CD14-positive monocyte (primary cell): ENCODE measurements at regions not wholly inside any gene's neighbourhood (a gene's known extent, or its start where the extent isn't known, plus 50 kb on each side); places are given as distances from the start of the nearest gene placed in this dataset.

Source experiments
- DNase-seq, 3 donors: peaks; one replicate each; pipeline ENCODE4 v3.0.0-alpha.2; 2011 to 2022
- H2AFZ ChIP-seq: 2 replicates; pipeline ENCODE4 v1.6.0; 2012; ENCODE audit warnings: mild to moderate bottlenecking, low read depth, low read length, inconsistent platforms; ENCODE audit not compliant: insufficient read depth, poor library complexity, severe bottlenecking
- H3K27ac ChIP-seq, 2 donors: 1 replicate in 1 of 2; 2 replicates in 1 of 2; pipeline ENCODE4 v1.5.1; 2012 to 2013; ENCODE audit warnings: low read length in 2 of 2, control low read depth in 1 of 2, inconsistent platforms in 1 of 2, low read depth in 1 of 2, mild to moderate bottlenecking in 1 of 2
- H3K27me3 ChIP-seq, 2 donors: one replicate each; pipeline versions ENCODE4 v1.6.0 to v1.6.1; 2011 to 2013; ENCODE audit warnings: low read length in 2 of 2; ENCODE audit not compliant: control insufficient read depth in 2 of 2, insufficient read depth in 2 of 2
- H3K36me3 ChIP-seq, 2 donors: replicated peaks in 1 of 2; 1 replicate in 1 of 2; 2 replicates in 1 of 2; pipeline versions ENCODE4 v1.5.1 to v1.6.1; 2012 to 2013; ENCODE audit warnings: low read length in 2 of 2, control low read depth in 1 of 2, inconsistent platforms in 1 of 2, mild to moderate bottlenecking in 1 of 2; ENCODE audit not compliant: insufficient read depth in 2 of 2, control insufficient read depth in 1 of 2
- H3K4me1 ChIP-seq, 2 donors: 1 replicate in 1 of 2; 2 replicates in 1 of 2; pipeline versions ENCODE4 v1.5.1 to v1.6.1; 2012 to 2013; ENCODE audit warnings: low read length in 2 of 2, control low read depth in 1 of 2, inconsistent platforms in 1 of 2, mild to moderate bottlenecking in 1 of 2, moderate library complexity in 1 of 2; ENCODE audit not compliant: insufficient read depth in 2 of 2, control insufficient read depth in 1 of 2
- H3K4me2 ChIP-seq: replicated peaks from 2 replicates; pipeline ENCODE3; 2012; ENCODE audit warnings: low read length, moderate library complexity, mild to moderate bottlenecking; ENCODE audit not compliant: poor library complexity, severe bottlenecking; ENCODE audit errors: extremely low read depth
- H3K4me3 ChIP-seq, 3 experiments: fragments of 200-600 bp in 1 of 3; sonication (generic) in 1 of 3; replicated peaks in 1 of 3; 1 replicate in 2 of 3; 2 replicates in 1 of 3; pipeline ENCODE4 v1.5.1; 2011 to 2013; ENCODE audit warnings: low read length in 3 of 3, mild to moderate bottlenecking in 3 of 3, control low read depth in 2 of 3, low read depth in 2 of 3, inconsistent platforms in 1 of 3, moderate library complexity in 1 of 3
- H3K79me2 ChIP-seq: 2 replicates; pipeline ENCODE4 v1.6.0; 2012; ENCODE audit warnings: mild to moderate bottlenecking, control low read depth, inconsistent platforms, low read length, moderate library complexity; ENCODE audit not compliant: insufficient read depth
- H3K9ac ChIP-seq: 2 replicates; pipeline ENCODE4 v1.6.0; 2017; ENCODE audit warnings: low read length, mild to moderate bottlenecking; ENCODE audit not compliant: insufficient read depth, poor library complexity, severe bottlenecking
- H3K9me3 ChIP-seq, 2 donors: replicated peaks in 1 of 2; 1 replicate in 1 of 2; 2 replicates in 1 of 2; pipeline versions ENCODE4 v1.5.1 to v1.6.1; 2012 to 2013; ENCODE audit warnings: low read length in 2 of 2, control low read depth in 1 of 2; ENCODE audit not compliant: control insufficient read depth in 1 of 2, insufficient read depth in 1 of 2
- H4K20me1 ChIP-seq: 2 replicates; pipeline ENCODE4 v1.6.0; 2012; ENCODE audit warnings: mild to moderate bottlenecking, low read length, control low read depth, moderate library complexity; ENCODE audit not compliant: insufficient read depth
- H3K27ac Mint-ChIP-seq, 7 donors: one replicate each; pipeline ENCODE4 v1.8.0; 2020; ENCODE audit warnings: mild to moderate bottlenecking in 7 of 7, mixed read lengths in 7 of 7, moderate library complexity in 6 of 7, inconsistent platforms in 2 of 7
- H3K27me3 Mint-ChIP-seq, 3 donors: one replicate each; pipeline ENCODE4 v1.8.0; 2021 to 2022; ENCODE audit warnings: low read depth in 3 of 3, mild to moderate bottlenecking in 3 of 3, mixed read lengths in 3 of 3, moderate library complexity in 3 of 3, inconsistent platforms in 1 of 3
- H3K36me3 Mint-ChIP-seq, 2 donors: one replicate each; pipeline ENCODE4 v1.8.0; 2020; ENCODE audit warnings: mixed read lengths in 2 of 2, inconsistent platforms in 1 of 2, mild to moderate bottlenecking in 1 of 2
- H3K4me1 Mint-ChIP-seq: one replicate; pipeline ENCODE4 v1.8.0; 2020; ENCODE audit warnings: mild to moderate bottlenecking, mixed read lengths
- H3K4me3 Mint-ChIP-seq, 2 donors: one replicate each; pipeline ENCODE4 v1.8.0; 2020; ENCODE audit warnings: mild to moderate bottlenecking in 2 of 2, mixed read lengths in 2 of 2, moderate library complexity in 1 of 2
- H3K9me3 Mint-ChIP-seq, 7 donors: one replicate each; pipeline ENCODE4 v1.8.0; 2020 to 2022; ENCODE audit warnings: mixed read lengths in 7 of 7, mild to moderate bottlenecking in 6 of 7, moderate library complexity in 6 of 7, inconsistent platforms in 2 of 7
- WGBS: methylation state at CpG from one replicate; pipeline ENCODE4 v1.1.5; 2013; ENCODE audit warnings: missing lambda C conversion rate; ENCODE audit not compliant: insufficient coverage; 5-methylcytosine and 5-hydroxymethylcytosine counted together
- intact Hi-C, 2 donors: fragments of 100-400 bp; cut with micrococcal nuclease; formaldehyde crosslinking; loops; one replicate each; pipeline versions ENCODE4 v1.15.0 to v1.15.1; 2023
- TF ChIP-seq, protein P1 (sequence below): fragments of 200-600 bp; IDR thresholded peaks from one replicate; pipeline ENCODE4 v1.8.0; 2022; ENCODE audit warnings: antibody characterized with exemption, mild to moderate bottlenecking

DNA sequence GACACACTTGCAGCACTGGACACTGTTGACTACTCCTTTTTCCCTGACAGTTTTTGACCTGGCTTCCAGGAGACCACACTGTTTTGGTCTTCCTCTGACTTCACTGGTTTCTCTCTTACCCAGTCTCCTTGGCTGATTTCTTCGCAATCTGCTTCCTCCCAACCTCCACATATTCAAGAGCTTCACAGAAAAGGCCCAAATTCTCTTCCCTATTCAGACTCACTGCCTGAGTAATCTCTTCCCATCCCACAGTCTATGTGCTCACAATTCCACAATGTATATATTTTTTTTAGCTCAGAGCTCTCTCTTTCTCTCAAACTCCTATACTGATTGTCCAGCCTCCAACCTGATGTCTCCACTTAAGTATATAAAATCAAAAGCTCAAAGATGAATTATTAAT, 115.4 kb downstream of the SINHCAF start:
- no peak overlapping the region for H3K27ac Mint-ChIP-seq
- H3K9ac ChIP-seq = no peak overlapping the region
- H3K4me3 ChIP-seq = no peak overlapping the region
- no peaks in the 10 kb centered on the region for H3K9me3 ChIP-seq
- intact Hi-C loops = no loop called here
- 89% methylated on average over 1 of the region's 1 CpG for WGBS
- peaks cover 0 to 4% (median 2%) of the 10 kb centered on the region in 3 donors for H3K27me3 Mint-ChIP-seq
- no peaks in the 10 kb centered on the region for H3K36me3 ChIP-seq
- H3K9me3 Mint-ChIP-seq = peaks cover 0 to 4% (median 0%) of the 10 kb centered on the region in 7 donors
- no peak overlapping the region for H2AFZ ChIP-seq
- H3K4me1 Mint-ChIP-seq = no peaks in the 10 kb centered on the region
- H3K4me1 ChIP-seq = no peaks in the 10 kb centered on the region
- DNase-seq = no peak
- no peaks in the 10 kb centered on the region for H3K79me2 ChIP-seq
- TF ChIP-seq, protein P1, sequence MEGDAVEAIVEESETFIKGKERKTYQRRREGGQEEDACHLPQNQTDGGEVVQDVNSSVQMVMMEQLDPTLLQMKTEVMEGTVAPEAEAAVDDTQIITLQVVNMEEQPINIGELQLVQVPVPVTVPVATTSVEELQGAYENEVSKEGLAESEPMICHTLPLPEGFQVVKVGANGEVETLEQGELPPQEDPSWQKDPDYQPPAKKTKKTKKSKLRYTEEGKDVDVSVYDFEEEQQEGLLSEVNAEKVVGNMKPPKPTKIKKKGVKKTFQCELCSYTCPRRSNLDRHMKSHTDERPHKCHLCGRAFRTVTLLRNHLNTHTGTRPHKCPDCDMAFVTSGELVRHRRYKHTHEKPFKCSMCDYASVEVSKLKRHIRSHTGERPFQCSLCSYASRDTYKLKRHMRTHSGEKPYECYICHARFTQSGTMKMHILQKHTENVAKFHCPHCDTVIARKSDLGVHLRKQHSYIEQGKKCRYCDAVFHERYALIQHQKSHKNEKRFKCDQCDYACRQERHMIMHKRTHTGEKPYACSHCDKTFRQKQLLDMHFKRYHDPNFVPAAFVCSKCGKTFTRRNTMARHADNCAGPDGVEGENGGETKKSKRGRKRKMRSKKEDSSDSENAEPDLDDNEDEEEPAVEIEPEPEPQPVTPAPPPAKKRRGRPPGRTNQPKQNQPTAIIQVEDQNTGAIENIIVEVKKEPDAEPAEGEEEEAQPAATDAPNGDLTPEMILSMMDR = no peak
- no peak overlapping the region for H3K27ac ChIP-seq
- no peaks in the 10 kb centered on the region for H3K27me3 ChIP-seq
- H3K4me3 Mint-ChIP-seq = no peak overlapping the region
- H3K4me2 ChIP-seq = no peak overlapping the region
- no peaks in the 10 kb centered on the region for H4K20me1 ChIP-seq
- no peaks in the 10 kb centered on the region for H3K36me3 Mint-ChIP-seq

DNA sequence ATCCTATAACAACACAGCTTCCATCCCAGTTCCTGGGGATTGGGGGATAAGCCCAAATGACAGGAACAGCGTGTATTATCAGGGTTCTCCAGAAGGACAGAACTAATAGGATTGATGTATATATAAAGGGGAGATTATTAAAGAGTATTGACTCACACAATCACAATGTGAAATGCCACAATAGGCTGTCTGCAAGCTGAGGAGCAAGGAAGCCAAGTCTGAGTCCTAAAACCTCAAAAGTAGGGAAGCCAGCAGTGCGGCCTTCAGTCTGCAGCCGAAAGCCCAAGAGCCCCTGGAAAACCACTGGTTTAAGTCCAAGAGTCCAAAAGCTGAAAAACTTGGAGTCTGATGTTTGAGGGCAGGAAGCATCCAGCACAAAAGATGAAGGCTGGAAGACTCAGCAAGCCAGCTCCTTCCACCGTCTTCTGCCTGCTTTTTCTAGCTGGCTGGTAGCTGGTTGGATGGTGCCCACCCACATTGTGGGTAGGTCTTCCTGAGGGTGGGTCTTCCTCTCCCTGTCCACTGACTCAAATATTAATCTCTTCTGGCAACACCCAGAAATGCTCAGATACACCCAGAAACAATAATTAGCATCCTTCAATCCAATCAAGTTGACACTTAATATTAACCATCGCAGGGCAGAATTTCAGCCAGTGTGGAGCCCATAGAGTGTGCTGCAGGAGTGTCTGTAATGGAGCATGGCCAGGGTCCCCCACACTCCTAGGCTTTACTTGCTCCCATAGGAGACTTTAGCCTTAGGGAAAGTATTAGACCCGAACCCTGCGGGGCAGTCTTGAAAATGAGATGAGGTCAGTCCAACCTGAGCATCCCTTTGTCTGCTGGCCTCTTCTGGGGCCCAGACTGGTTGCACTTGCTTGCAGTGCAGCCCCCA, 111.1 kb downstream of the SINHCAF start:
- 90% methylated on average over 4 of the region's 7 CpGs for WGBS
- peaks cover under 1 to 3% (median 2%) of the 10 kb centered on the region in 3 donors for H3K27me3 Mint-ChIP-seq
- TF ChIP-seq, protein P1 = no peak

More for the DNA sequence above, 111.1 kb downstream of the SINHCAF start:
- Histone ChIP-seq H3K4me3 (no peak overlapping the region), H3K36me3 (no peaks in the 10 kb centered on the region), H4K20me1 (no peaks in the 10 kb centered on the region), H3K9ac (no peak overlapping the region), H3K9me3 (no peaks in the 10 kb centered on the region), H2AFZ (no peak overlapping the region), H3K4me1 (no peaks in the 10 kb centered on the region), H3K79me2 (no peaks in the 10 kb centered on the region), H3K4me2 (no peak overlapping the region), H3K27ac (no peak overlapping the region), H3K27me3 (no peaks in the 10 kb centered on the region)
- Mint-ChIP-seq H3K27ac (no peak overlapping the region), H3K4me3 (no peak overlapping the region), H3K36me3 (no peaks in the 10 kb centered on the region), H3K9me3 (peaks cover 0 to 7% (median under 1%) of the 10 kb centered on the region in 7 donors), H3K4me1 (no peaks in the 10 kb centered on the region)
- intact Hi-C loops = no loop called here
- DNase-seq = no peak
